SU-DHL-6 (cell line): ENCODE measurements at regions not wholly inside any gene's neighbourhood (a gene's known extent, or its start where the extent isn't known, plus 50 kb on each side); places are given as distances from the start of the nearest gene placed in this dataset.

Experiments used
- H2AFZ ChIP-seq: fragments of 200-600 bp; sonication (generic); 2 replicates; pipeline ENCODE4 v1.6.1; 2014; ENCODE audit warnings: low read depth, mild to moderate bottlenecking, moderate library complexity, mixed read lengths, antibody characterized with exemption, low read length; ENCODE audit not compliant: severe bottlenecking
- H3F3A ChIP-seq: fragments of 200-600 bp; shearing (Covaris generic); 2 replicates; pipeline ENCODE4 v1.6.0; 2016; ENCODE audit warnings: antibody characterized with exemption, mild to moderate bottlenecking; ENCODE audit not compliant: insufficient read depth
- H3K27ac ChIP-seq: fragments of 200-600 bp; sonication (generic); 2 replicates; pipeline ENCODE4 v1.5.1; 2016; ENCODE audit warnings: low read depth, mild to moderate bottlenecking, low read length, moderate library complexity, mixed read lengths
- H3K27me3 ChIP-seq: fragments of 200-600 bp; sonication (generic), shearing (Covaris generic); 2 replicates; pipeline ENCODE4 v1.6.0; 2014; ENCODE audit warnings: mild to moderate bottlenecking, low read length
- H3K36me3 ChIP-seq: fragments of 200-600 bp; sonication (generic); 2 replicates; pipeline ENCODE4 v1.6.1; 2014; ENCODE audit warnings: mild to moderate bottlenecking, low read length, mixed read lengths
- H3K4me2 ChIP-seq: fragments of 300-600, 200-600 bp; shearing (Covaris generic), sonication (generic); 2 replicates; pipeline ENCODE4 v1.6.0; 2014; ENCODE audit warnings: low read length, low read depth, mild to moderate bottlenecking; ENCODE audit not compliant: poor library complexity, severe bottlenecking
- H3K4me3 ChIP-seq: fragments of 200-600 bp; sonication (generic); 2 replicates; pipeline ENCODE4 v1.5.1; 2014; ENCODE audit warnings: antibody characterized with exemption, low read length, mild to moderate bottlenecking, mixed read lengths; ENCODE audit not compliant: insufficient read depth, poor library complexity, severe bottlenecking
- H3K79me2 ChIP-seq: fragments of 200-600 bp; sonication (generic); 2 replicates; pipeline ENCODE4 v1.6.1; 2014; ENCODE audit warnings: mild to moderate bottlenecking, low read length, moderate library complexity; ENCODE audit not compliant: insufficient read depth
- H3K9ac ChIP-seq: fragments of 200-600 bp; sonication (generic); 2 replicates; pipeline ENCODE4 v1.7.0; 2014; ENCODE audit warnings: mild to moderate bottlenecking, low read length
- H3K9me2 ChIP-seq: fragments of 200-600 bp; sonication (generic); replicated peaks from 2 replicates; pipeline ENCODE4 v1.6.1; 2014; ENCODE audit warnings: low read length; ENCODE audit not compliant: insufficient read depth
- H3K9me3 ChIP-seq: fragments of 200-600 bp; sonication (generic); 2 replicates; pipeline ENCODE4 v1.6.1; 2014; ENCODE audit warnings: low read length, mixed read lengths; ENCODE audit not compliant: insufficient read depth
- H4K20me1 ChIP-seq: fragments of 200-600 bp; sonication (generic); 2 replicates; pipeline ENCODE4 v1.6.1; 2014; ENCODE audit warnings: low read depth, mild to moderate bottlenecking, antibody characterized with exemption, low read length, moderate library complexity, mixed read lengths
- CTCF ChIP-seq: fragments of 200-600 bp; sonication (generic); IDR thresholded peaks from one replicate; pipeline ENCODE4 v1.5.1; 2017; ENCODE audit warnings: antibody characterized with exemption, mild to moderate bottlenecking, low read length, moderate library complexity; ENCODE audit not compliant: insufficient read depth, poor library complexity, severe bottlenecking
- EZH2phosphoT487 ChIP-seq: fragments of 200-600 bp; sonication (generic), shearing (Covaris generic); conservative IDR thresholded peaks from 2 replicates; pipeline ENCODE4 v1.6.1; 2018; ENCODE audit warnings: mild to moderate bottlenecking, antibody characterized with exemption, low read length, moderate library complexity, mixed read lengths

- Histone ChIP-seq H3K9ac (no peak overlapping the region), H3K27me3 (no peaks in the 10 kb centered on the region), H4K20me1 (no peaks in the 10 kb centered on the region), H3K36me3 (no peaks in the 10 kb centered on the region), H2AFZ (no peak overlapping the region), H3K9me2 (no peaks in the 10 kb centered on the region), H3F3A (no peaks in the 10 kb centered on the region), H3K27ac (no peak overlapping the region), H3K4me2 (no peak overlapping the region), H3K4me3 (no peak overlapping the region), H3K79me2 (no peaks in the 10 kb centered on the region), H3K9me3 (no peaks in the 10 kb centered on the region)
- TF ChIP-seq CTCF (no peak), EZH2phosphoT487 (no peak)
Observed at GRCh38 chr14:44010071-44010470, 497.0 kb downstream of the FSCB start.

GRCh38 chr14:44009642-44010041 is 497.4 kb downstream of the FSCB start:
- H4K20me1 ChIP-seq: no peaks in the 10 kb centered on the region
- H3K9me2 ChIP-seq: no peaks in the 10 kb centered on the region

DNA sequence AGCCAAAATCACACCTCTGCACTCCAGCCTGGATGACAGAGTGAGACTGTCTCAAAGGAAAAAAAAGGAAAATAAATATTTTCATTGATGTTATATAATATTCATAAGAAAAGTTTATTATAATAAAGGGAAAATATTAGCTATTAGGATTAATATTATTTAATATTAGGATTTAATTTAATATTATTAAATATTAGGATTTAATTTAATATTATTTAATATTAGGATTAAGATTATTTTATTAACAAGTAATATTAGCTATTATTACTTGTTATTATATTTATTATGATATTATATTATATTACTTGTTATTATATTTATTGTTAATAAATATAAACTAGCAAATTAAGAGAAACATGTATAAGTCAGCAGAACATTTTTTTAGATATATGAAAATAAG is 518.1 kb downstream of the FSCB start:
- Histone ChIP-seq H3K4me3 (no peak overlapping the region), H3K9me3 (no peaks in the 10 kb centered on the region), H3K79me2 (no peaks in the 10 kb centered on the region), H3K36me3 (peaks cover 3% of the 10 kb centered on the region; the same call in 1 of the 2 replicates), H2AFZ (no peak overlapping the region), H3K9ac (no peak overlapping the region), H3K27ac (no peak overlapping the region), H3K4me2 (no peak overlapping the region), H3K9me2 (no peaks in the 10 kb centered on the region), H3K27me3 (no peaks in the 10 kb centered on the region), H3F3A (no peaks in the 10 kb centered on the region), H4K20me1 (no peaks in the 10 kb centered on the region)
- TF ChIP-seq CTCF: no peak
- TF ChIP-seq EZH2phosphoT487: no peak

More at GRCh38 chr14:44009642-44010041, 497.4 kb downstream of the FSCB start:
- Histone ChIP-seq H3K4me3 (no peak overlapping the region), H3K36me3 (no peaks in the 10 kb centered on the region), H3K9ac (no peak overlapping the region), H2AFZ (peak overlapping the region; percentile 1), H3K27ac (no peak overlapping the region), H3K9me3 (no peaks in the 10 kb centered on the region), H3K4me2 (no peak overlapping the region), H3K27me3 (no peaks in the 10 kb centered on the region), H3F3A (no peaks in the 10 kb centered on the region), H3K79me2 (no peaks in the 10 kb centered on the region)
- TF ChIP-seq CTCF (no peak), EZH2phosphoT487 (no peak)
